GM20000 (cell line): ENCODE measurements at regions not wholly inside any gene's neighbourhood (a gene's known extent, or its start where the extent isn't known, plus 50 kb on each side); places are given as distances from the start of the nearest gene placed in this dataset.

Experiments
- DNase-seq: peaks from one replicate; pipeline ENCODE4 v3.0.0; 2012; ENCODE audit warnings: low spot score
- CTCF ChIP-seq: IDR thresholded peaks from 2 replicates; pipeline ENCODE4 v1.5.1; 2012; ENCODE audit warnings: mild to moderate bottlenecking, control low read depth; ENCODE audit errors: extremely low read depth, missing control alignments

- DNase-seq = no peak
- no peak for TF ChIP-seq CTCF
These were observed 201.2 kb downstream of the NXNL2 start for GRCh38 chr9:88736136-88736637.

GRCh38 chr9:88737031-88737430, 202.1 kb downstream of the NXNL2 start:
- no peak for DNase-seq

GRCh38 chr9:88737876-88738275, 202.9 kb downstream of the NXNL2 start:
- TF ChIP-seq CTCF = no peak
- DNase-seq = no peak

More at GRCh38 chr9:88737031-88737430, 202.1 kb downstream of the NXNL2 start:
- TF ChIP-seq CTCF = no peak

- no peak for TF ChIP-seq CTCF
- DNase-seq = no peak
These were observed 203.7 kb downstream of the NXNL2 start for GRCh38 chr9:88738709-88739108.

GRCh38 chr9:88739373-88739772, 204.4 kb downstream of the NXNL2 start:
- DNase-seq = no peak
- no peak for TF ChIP-seq CTCF

- TF ChIP-seq CTCF = no peak
- DNase-seq = no peak
These were observed 205.9 kb downstream of the NXNL2 start for GRCh38 chr9:88740844-88741243.

- peak; percentile 48 for TF ChIP-seq CTCF
- peak; percentile 14 for DNase-seq
These were observed 206.4 kb downstream of the NXNL2 start for GRCh38 chr9:88741335-88741734.

GRCh38 chr9:88742483-88742882, 207.5 kb downstream of the NXNL2 start:
- no peak for DNase-seq
- TF ChIP-seq CTCF = no peak
